Loucy (cell line): ENCODE measurements at regions not wholly inside any gene's neighbourhood (a gene's known extent, or its start where the extent isn't known, plus 50 kb on each side); places are given as distances from the start of the nearest gene placed in this dataset.

Source experiments
- H2AFZ ChIP-seq: fragments of 200-600 bp; sonication (generic); 2 replicates; pipeline ENCODE4 v1.6.0; 2016; ENCODE audit warnings: antibody characterized with exemption, mild to moderate bottlenecking, low read length, moderate library complexity
- H3F3A ChIP-seq: fragments of 200-600 bp; 2 replicates; pipeline ENCODE4 v1.6.0; 2016; ENCODE audit warnings: antibody characterized with exemption, low read depth, mild to moderate bottlenecking
- H3K27me3 ChIP-seq: fragments of 200-600 bp; sonication (generic); 2 replicates; pipeline ENCODE4 v1.6.1; 2014; ENCODE audit warnings: low read length, mild to moderate bottlenecking; ENCODE audit not compliant: insufficient read depth, poor library complexity, severe bottlenecking
- H3K36me3 ChIP-seq: fragments of 200-600 bp; sonication (generic); 2 replicates; pipeline ENCODE4 v1.6.1; 2016; ENCODE audit warnings: low read length; ENCODE audit not compliant: insufficient read depth
- H3K4me1 ChIP-seq: fragments of 200-600 bp; sonication (generic); 2 replicates; pipeline ENCODE4 v1.5.1; 2014; ENCODE audit warnings: low read length, mild to moderate bottlenecking; ENCODE audit not compliant: insufficient read depth, poor library complexity, severe bottlenecking
- H3K4me2 ChIP-seq: fragments of 200-600 bp; sonication (generic); 2 replicates; pipeline ENCODE4 v1.6.0; 2014; ENCODE audit warnings: antibody characterized with exemption, low read length, low read depth, mild to moderate bottlenecking; ENCODE audit not compliant: poor library complexity, severe bottlenecking
- H3K4me3 ChIP-seq: fragments of 200-600 bp; sonication (generic); 2 replicates; pipeline ENCODE4 v1.5.1; 2014; ENCODE audit warnings: low read length, mild to moderate bottlenecking, mixed read lengths; ENCODE audit not compliant: poor library complexity, severe bottlenecking
- H3K79me2 ChIP-seq: fragments of 200-600 bp; sonication (generic); 2 replicates; pipeline ENCODE4 v1.6.1; 2014; ENCODE audit warnings: low read length; ENCODE audit not compliant: insufficient read depth
- H3K9ac ChIP-seq: fragments of 200-600 bp; sonication (generic); 2 replicates; pipeline ENCODE4 v1.6.0; 2014; ENCODE audit warnings: mild to moderate bottlenecking, low read depth, low read length, moderate library complexity; ENCODE audit not compliant: poor library complexity, severe bottlenecking
- H3K9me2 ChIP-seq: fragments of 200-600 bp; sonication (generic); replicated peaks from 2 replicates; pipeline ENCODE4 v1.6.1; 2016; ENCODE audit warnings: low read depth, low read length, mixed read lengths
- H3K9me3 ChIP-seq: fragments of 200-600 bp; sonication (generic); 2 replicates; pipeline ENCODE4 v1.6.1; 2014; ENCODE audit warnings: mild to moderate bottlenecking, antibody characterized with exemption, low read length, low read depth; ENCODE audit not compliant: insufficient read depth
- H4K20me1 ChIP-seq: fragments of 200-600 bp; sonication (generic); 2 replicates; pipeline ENCODE4 v1.6.0; 2014; ENCODE audit warnings: antibody characterized with exemption, low read length, mild to moderate bottlenecking; ENCODE audit not compliant: insufficient read depth, poor library complexity, severe bottlenecking
- CTCF ChIP-seq: fragments of 200-600 bp; sonication (generic); conservative IDR thresholded peaks from 2 replicates; pipeline ENCODE4 v1.5.1; 2014; ENCODE audit warnings: mild to moderate bottlenecking, antibody characterized with exemption, low read length
- EZH2phosphoT487 ChIP-seq: fragments of 200-600 bp; IDR thresholded peaks from 2 replicates; pipeline ENCODE4 v1.6.1; 2018; ENCODE audit warnings: antibody characterized with exemption, mild to moderate bottlenecking, moderate library complexity, borderline replicate concordance

- no peaks in the 10 kb centered on the region for H3F3A ChIP-seq
- H3K36me3 ChIP-seq = no peaks in the 10 kb centered on the region
- no peaks in the 10 kb centered on the region for H3K9me2 ChIP-seq
- no peaks in the 10 kb centered on the region for H3K4me1 ChIP-seq
- peak overlapping the region; percentile 3; the same call in 1 of the 2 replicates for H2AFZ ChIP-seq
- no peaks in the 10 kb centered on the region for H3K27me3 ChIP-seq
- H4K20me1 ChIP-seq = no peaks in the 10 kb centered on the region
- no peak for TF ChIP-seq EZH2phosphoT487
- no peak for TF ChIP-seq CTCF
- H3K9ac ChIP-seq = no peak overlapping the region
- H3K9me3 ChIP-seq = no peaks in the 10 kb centered on the region
- no peak overlapping the region for H3K4me2 ChIP-seq
- H3K4me3 ChIP-seq = no peak overlapping the region
- no peaks in the 10 kb centered on the region for H3K79me2 ChIP-seq
These were observed 618.8 kb downstream of the METTL4 start for GRCh38 chr18:1952486-1952885.

GRCh38 chr18:1954583-1955312 lies 616.6 kb downstream of the METTL4 start:
- H3K4me3 ChIP-seq = no peak overlapping the region
- no peaks in the 10 kb centered on the region; the same call in 1 of the 2 replicates for H3F3A ChIP-seq
- no peaks in the 10 kb centered on the region for H4K20me1 ChIP-seq
- no peaks in the 10 kb centered on the region for H3K27me3 ChIP-seq
- H3K9me3 ChIP-seq = no peaks in the 10 kb centered on the region
- no peaks in the 10 kb centered on the region for H3K79me2 ChIP-seq
- TF ChIP-seq EZH2phosphoT487 = no peak
- no peak for TF ChIP-seq CTCF
- no peak overlapping the region for H2AFZ ChIP-seq
- no peaks in the 10 kb centered on the region for H3K36me3 ChIP-seq
- no peaks in the 10 kb centered on the region for H3K9me2 ChIP-seq
- no peak overlapping the region for H3K9ac ChIP-seq
- H3K4me1 ChIP-seq = no peaks in the 10 kb centered on the region
- H3K4me2 ChIP-seq = no peak overlapping the region

- Histone ChIP-seq H3K36me3 (no peaks in the 10 kb centered on the region), H3K9me2 (no peaks in the 10 kb centered on the region), H3K4me2 (no peak overlapping the region), H3K79me2 (no peaks in the 10 kb centered on the region), H3K9me3 (no peaks in the 10 kb centered on the region), H3K27me3 (no peaks in the 10 kb centered on the region), H3F3A (no peaks in the 10 kb centered on the region; the same call in 1 of the 2 replicates), H4K20me1 (no peaks in the 10 kb centered on the region), H3K9ac (no peak overlapping the region), H3K4me3 (no peak overlapping the region), H2AFZ (no peak overlapping the region), H3K4me1 (no peaks in the 10 kb centered on the region)
- no peak for TF ChIP-seq CTCF
- no peak for TF ChIP-seq EZH2phosphoT487
These were observed 612.5 kb downstream of the METTL4 start for GRCh38 chr18:1958798-1959197.
